HL-60 (cell line): ENCODE measurements at regions not wholly inside any gene's neighbourhood (a gene's known extent, or its start where the extent isn't known, plus 50 kb on each side); places are given as distances from the start of the nearest gene placed in this dataset.

Experiments used
- DNase-seq, 2 experiments: peaks; one replicate each; pipeline ENCODE4 v3.0.0-alpha.2; 2010 to 2020; ENCODE audit warnings: low read depth in 1 of 2, low spot score in 1 of 2
- H3K27ac ChIP-seq: fragments of 250-450 bp; sonication (Bioruptor Pico); replicated peaks from 2 replicates; pipeline ENCODE4 v1.5.1; 2020; ENCODE audit warnings: mild to moderate bottlenecking, moderate library complexity
- H3K27me3 ChIP-seq: fragments of 250-450 bp; sonication (Bioruptor Pico); 2 replicates; pipeline ENCODE4 v1.5.1; 2021; ENCODE audit warnings: mild to moderate bottlenecking, moderate library complexity; ENCODE audit not compliant: insufficient read depth, poor library complexity, severe bottlenecking
- H3K4me3 ChIP-seq: replicated peaks from 2 replicates; pipeline ENCODE4 v1.5.1; 2011; ENCODE audit warnings: mild to moderate bottlenecking, control low read depth, low read length; ENCODE audit not compliant: insufficient read depth
- GABPA ChIP-seq: IDR thresholded peaks from 2 replicates; pipeline ENCODE4 v1.6.1; 2012; ENCODE audit warnings: low read depth
- POLR2AphosphoS5 ChIP-seq: IDR thresholded peaks from 2 replicates; pipeline ENCODE4 v1.6.1; 2012; ENCODE audit warnings: low read depth
- SPI1 ChIP-seq: IDR thresholded peaks from 2 replicates; pipeline ENCODE4 v1.6.1; 2012; ENCODE audit warnings: low read depth, mild to moderate bottlenecking, borderline replicate concordance
- TF ChIP-seq, protein P1 (sequence below): IDR thresholded peaks from one replicate; pipeline ENCODE4 v1.5.1; 2011; ENCODE audit warnings: low read length, control low read depth, inconsistent platforms; ENCODE audit not compliant: insufficient read depth
- TF ChIP-seq, protein P2 (sequence below): IDR thresholded peaks from 2 replicates; pipeline ENCODE4 v1.6.1; 2012; ENCODE audit warnings: low read depth; ENCODE audit not compliant: insufficient replicate concordance

GRCh38 chr4:123643691-123644090, 247.1 kb downstream of the SPRY1 start:
- TF ChIP-seq, protein P1, sequence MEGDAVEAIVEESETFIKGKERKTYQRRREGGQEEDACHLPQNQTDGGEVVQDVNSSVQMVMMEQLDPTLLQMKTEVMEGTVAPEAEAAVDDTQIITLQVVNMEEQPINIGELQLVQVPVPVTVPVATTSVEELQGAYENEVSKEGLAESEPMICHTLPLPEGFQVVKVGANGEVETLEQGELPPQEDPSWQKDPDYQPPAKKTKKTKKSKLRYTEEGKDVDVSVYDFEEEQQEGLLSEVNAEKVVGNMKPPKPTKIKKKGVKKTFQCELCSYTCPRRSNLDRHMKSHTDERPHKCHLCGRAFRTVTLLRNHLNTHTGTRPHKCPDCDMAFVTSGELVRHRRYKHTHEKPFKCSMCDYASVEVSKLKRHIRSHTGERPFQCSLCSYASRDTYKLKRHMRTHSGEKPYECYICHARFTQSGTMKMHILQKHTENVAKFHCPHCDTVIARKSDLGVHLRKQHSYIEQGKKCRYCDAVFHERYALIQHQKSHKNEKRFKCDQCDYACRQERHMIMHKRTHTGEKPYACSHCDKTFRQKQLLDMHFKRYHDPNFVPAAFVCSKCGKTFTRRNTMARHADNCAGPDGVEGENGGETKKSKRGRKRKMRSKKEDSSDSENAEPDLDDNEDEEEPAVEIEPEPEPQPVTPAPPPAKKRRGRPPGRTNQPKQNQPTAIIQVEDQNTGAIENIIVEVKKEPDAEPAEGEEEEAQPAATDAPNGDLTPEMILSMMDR, result no peak
- TF ChIP-seq SPI1 (no peak), GABPA (no peak), POLR2AphosphoS5 (no peak)
- TF ChIP-seq, protein P2, sequence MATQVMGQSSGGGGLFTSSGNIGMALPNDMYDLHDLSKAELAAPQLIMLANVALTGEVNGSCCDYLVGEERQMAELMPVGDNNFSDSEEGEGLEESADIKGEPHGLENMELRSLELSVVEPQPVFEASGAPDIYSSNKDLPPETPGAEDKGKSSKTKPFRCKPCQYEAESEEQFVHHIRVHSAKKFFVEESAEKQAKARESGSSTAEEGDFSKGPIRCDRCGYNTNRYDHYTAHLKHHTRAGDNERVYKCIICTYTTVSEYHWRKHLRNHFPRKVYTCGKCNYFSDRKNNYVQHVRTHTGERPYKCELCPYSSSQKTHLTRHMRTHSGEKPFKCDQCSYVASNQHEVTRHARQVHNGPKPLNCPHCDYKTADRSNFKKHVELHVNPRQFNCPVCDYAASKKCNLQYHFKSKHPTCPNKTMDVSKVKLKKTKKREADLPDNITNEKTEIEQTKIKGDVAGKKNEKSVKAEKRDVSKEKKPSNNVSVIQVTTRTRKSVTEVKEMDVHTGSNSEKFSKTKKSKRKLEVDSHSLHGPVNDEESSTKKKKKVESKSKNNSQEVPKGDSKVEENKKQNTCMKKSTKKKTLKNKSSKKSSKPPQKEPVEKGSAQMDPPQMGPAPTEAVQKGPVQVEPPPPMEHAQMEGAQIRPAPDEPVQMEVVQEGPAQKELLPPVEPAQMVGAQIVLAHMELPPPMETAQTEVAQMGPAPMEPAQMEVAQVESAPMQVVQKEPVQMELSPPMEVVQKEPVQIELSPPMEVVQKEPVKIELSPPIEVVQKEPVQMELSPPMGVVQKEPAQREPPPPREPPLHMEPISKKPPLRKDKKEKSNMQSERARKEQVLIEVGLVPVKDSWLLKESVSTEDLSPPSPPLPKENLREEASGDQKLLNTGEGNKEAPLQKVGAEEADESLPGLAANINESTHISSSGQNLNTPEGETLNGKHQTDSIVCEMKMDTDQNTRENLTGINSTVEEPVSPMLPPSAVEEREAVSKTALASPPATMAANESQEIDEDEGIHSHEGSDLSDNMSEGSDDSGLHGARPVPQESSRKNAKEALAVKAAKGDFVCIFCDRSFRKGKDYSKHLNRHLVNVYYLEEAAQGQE, result no peak
- no peak for DNase-seq
- Histone ChIP-seq H3K27me3 (no peaks in the 10 kb centered on the region), H3K27ac (no peak overlapping the region), H3K4me3 (no peak overlapping the region)

DNA sequence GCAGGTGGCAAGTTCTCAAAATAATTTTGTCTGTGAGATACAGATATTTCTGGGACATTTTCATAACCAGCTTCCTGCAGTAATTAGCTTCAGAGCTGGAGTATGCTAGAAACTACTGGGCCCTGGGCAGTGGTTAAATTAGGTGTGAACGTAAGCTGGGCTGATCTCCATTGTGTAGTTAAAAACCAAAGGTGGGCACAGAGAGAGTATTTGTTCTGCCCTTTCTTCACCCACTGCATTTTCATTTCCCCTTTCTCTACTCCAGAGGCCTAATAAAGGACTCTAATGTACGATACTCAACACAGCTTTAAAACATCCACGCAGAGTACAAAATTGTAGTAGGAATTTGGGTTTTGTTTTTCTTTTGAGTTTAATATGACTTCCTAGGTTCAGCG, 252.7 kb downstream of the SPRY1 start:
- TF ChIP-seq, protein P2, result no peak
- no peak for TF ChIP-seq SPI1
- TF ChIP-seq GABPA, result no peak
- TF ChIP-seq POLR2AphosphoS5, result no peak
- TF ChIP-seq, protein P1, result no peak
- H3K27ac ChIP-seq, result no peak overlapping the region
- H3K27me3 ChIP-seq, result no peaks in the 10 kb centered on the region
- no peak for DNase-seq
- H3K4me3 ChIP-seq, result no peak overlapping the region

GRCh38 chr4:123649645-123650391, 253.2 kb downstream of the SPRY1 start:
- no peak for DNase-seq
- TF ChIP-seq, protein P1, result no peak
- TF ChIP-seq POLR2AphosphoS5, result no peak
- TF ChIP-seq, protein P2, result no peak
- TF ChIP-seq SPI1, result no peak
- TF ChIP-seq GABPA, result no peak
- no peaks in the 10 kb centered on the region for H3K27me3 ChIP-seq
- no peak overlapping the region for H3K4me3 ChIP-seq
- H3K27ac ChIP-seq, result no peak overlapping the region
